IMR-90 (cell line): ENCODE measurements at regions not wholly inside any gene's neighbourhood (a gene's known extent, or its start where the extent isn't known, plus 50 kb on each side); places are given as distances from the start of the nearest gene placed in this dataset.

Source experiments
- ATAC-seq: fragments of 200-7000 bp; cut with Tn5 transposase; 2 replicates; pipeline ENCODE4 v1.9.1; 2020; ENCODE audit warnings: low read depth, mild to moderate bottlenecking, moderate library complexity
- BruUV-seq: library from RNA; stranded (reverse); fragments of 400-500 nt; replicated peaks from 2 replicates; lab custom pipeline; 2021; lab: Mats Ljungman, UMichigan
- CTCF ChIA-PET: fragments of 300-600 bp; formaldehyde crosslinking; extraction: SDS; loops from one replicate; lab custom pipeline; 2021; ENCODE audit warnings: antibody characterized with exemption; lab: Yijun Ruan, JAX
- POLR2A ChIA-PET: fragments of 300-600 bp; sonication (Branson Sonifier 250); formaldehyde crosslinking; loops from one replicate; lab custom pipeline; 2022; ENCODE audit warnings: antibody characterized with exemption; ENCODE audit not compliant: unreplicated experiment; lab: Charles Lee
- DNase-seq: peaks from one replicate; pipeline ENCODE4 v3.0.0; 2013
- H2AFZ ChIP-seq: replicated peaks from 2 replicates; pipeline ENCODE3; 2013; ENCODE audit warnings: low read length, mild to moderate bottlenecking; ENCODE audit not compliant: poor library complexity
- H2AK5ac ChIP-seq: 2 replicates; pipeline ENCODE4 v1.6.1; 2013; ENCODE audit warnings: low read depth, low read length, inconsistent platforms
- H2AK9ac ChIP-seq: replicated peaks from 2 replicates; pipeline ENCODE3; 2013; ENCODE audit warnings: mild to moderate bottlenecking, low read depth, low read length, moderate library complexity; ENCODE audit not compliant: poor library complexity
- H2BK120ac ChIP-seq: 2 replicates; pipeline ENCODE4 v1.6.1; 2013; ENCODE audit warnings: low read depth, low read length, inconsistent platforms
- H2BK15ac ChIP-seq: 3 replicates; pipeline ENCODE4 v1.6.1; 2013; ENCODE audit warnings: low read depth, low read length, inconsistent platforms
- H2BK20ac ChIP-seq: 2 replicates; pipeline ENCODE4 v1.6.1; 2013; ENCODE audit warnings: low read depth, mild to moderate bottlenecking, inconsistent platforms, low read length, moderate library complexity
- H2BK5ac ChIP-seq: 2 replicates; pipeline ENCODE4 v1.6.1; 2013; ENCODE audit warnings: mild to moderate bottlenecking, low read depth, low read length, inconsistent platforms; ENCODE audit not compliant: poor library complexity, severe bottlenecking
- H3K14ac ChIP-seq: replicated peaks from 2 replicates; pipeline ENCODE4 v1.6.1; 2013; ENCODE audit warnings: low read depth, low read length, inconsistent platforms
- H3K18ac ChIP-seq: 2 replicates; pipeline ENCODE4 v1.6.1; 2013; ENCODE audit warnings: low read depth, low read length, control low read depth
- H3K23ac ChIP-seq: 2 replicates; pipeline ENCODE4 v1.6.1; 2013; ENCODE audit warnings: low read depth, low read length, inconsistent platforms
- H3K27ac ChIP-seq: 2 replicates; pipeline ENCODE4 v1.5.1; 2013; ENCODE audit warnings: mild to moderate bottlenecking, control low read depth, low read length; ENCODE audit not compliant: insufficient read depth
- H3K27me3 ChIP-seq: 2 replicates; pipeline ENCODE4 v1.6.1; 2013; ENCODE audit warnings: low read length; ENCODE audit not compliant: control insufficient read depth, insufficient read depth
- H3K36me3 ChIP-seq: 2 replicates; pipeline ENCODE4 v1.6.1; 2013; ENCODE audit warnings: low read length, mixed read lengths; ENCODE audit not compliant: control insufficient read depth, insufficient read depth
- H3K4ac ChIP-seq: 2 replicates; pipeline ENCODE4 v1.6.1; 2013; ENCODE audit warnings: low read depth, low read length, inconsistent platforms
- H3K4me1 ChIP-seq: 2 replicates; pipeline ENCODE4 v1.6.1; 2013; ENCODE audit warnings: low read length, mixed read lengths; ENCODE audit not compliant: control insufficient read depth, insufficient read depth
- H3K4me2 ChIP-seq: 2 replicates; pipeline ENCODE4 v1.6.1; 2013; ENCODE audit warnings: low read depth, mild to moderate bottlenecking, control low read depth, low read length, moderate library complexity
- H3K4me3 ChIP-seq: 2 replicates; pipeline ENCODE4 v1.5.1; 2013; ENCODE audit warnings: low read depth, mild to moderate bottlenecking, control low read depth, low read length, moderate library complexity; ENCODE audit not compliant: insufficient read depth
- H3K56ac ChIP-seq: 2 replicates; pipeline ENCODE4 v1.6.1; 2013; ENCODE audit warnings: low read length, inconsistent platforms; ENCODE audit not compliant: insufficient read depth; ENCODE audit errors: extremely low read depth
- H3K79me1 ChIP-seq, 2 experiments: 2 replicates each; pipeline ENCODE4 v1.6.1; 2013; ENCODE audit warnings: low read length in 2 of 2, inconsistent platforms in 1 of 2, low read depth in 1 of 2
- H3K9ac ChIP-seq: 2 replicates; pipeline ENCODE4 v1.6.1; 2013; ENCODE audit warnings: low read depth, low read length, control low read depth
- H3K9me1 ChIP-seq: 2 replicates; pipeline ENCODE4 v1.6.1; 2013; ENCODE audit warnings: low read length, inconsistent platforms; ENCODE audit not compliant: insufficient read depth
- H3K9me3 ChIP-seq: 2 replicates; pipeline ENCODE4 v1.6.1; 2013; ENCODE audit warnings: low read length; ENCODE audit not compliant: control insufficient read depth, insufficient read depth
- H4K20me1 ChIP-seq: 2 replicates; pipeline ENCODE4 v1.6.1; 2013; ENCODE audit warnings: low read length, inconsistent platforms; ENCODE audit not compliant: insufficient read depth
- H4K5ac ChIP-seq: 2 replicates; pipeline ENCODE4 v1.6.1; 2013; ENCODE audit warnings: mild to moderate bottlenecking, low read depth, low read length, control low read depth
- H4K8ac ChIP-seq, 2 experiments: 2 replicates each; pipeline ENCODE4 v1.6.1; 2013; ENCODE audit warnings: low read depth in 2 of 2, low read length in 2 of 2, control low read depth in 1 of 2, inconsistent platforms in 1 of 2
- H4K91ac ChIP-seq: 2 replicates; pipeline ENCODE4 v1.6.1; 2013; ENCODE audit warnings: low read depth, low read length, inconsistent platforms; ENCODE audit not compliant: insufficient read depth
- BHLHE40 ChIP-seq: fragments of 150-350 bp; IDR thresholded peaks from 2 replicates; pipeline ENCODE4 v1.6.1; 2016; ENCODE audit warnings: mild to moderate bottlenecking, low read depth, low read length
- CEBPB ChIP-seq: IDR thresholded peaks from 2 replicates; pipeline ENCODE4 v1.6.1; 2012; ENCODE audit warnings: low read depth, low read length, improper control_type of control experiment
- CHD1 ChIP-seq: IDR thresholded peaks from 2 replicates; pipeline ENCODE4 v1.6.1; 2012; ENCODE audit warnings: low read depth, low read length, improper control_type of control experiment
- FOS ChIP-seq: fragments of 150-350 bp; IDR thresholded peaks from 2 replicates; pipeline ENCODE4 v1.6.1; 2016; ENCODE audit warnings: low read depth, low read length
- MAFK ChIP-seq: IDR thresholded peaks from 2 replicates; pipeline ENCODE4 v1.6.1; 2012; ENCODE audit warnings: low read depth, low read length, improper control_type of control experiment
- MAZ ChIP-seq: IDR thresholded peaks from 2 replicates; pipeline ENCODE4 v1.6.1; 2012; ENCODE audit warnings: low read depth, mild to moderate bottlenecking, low read length, improper control_type of control experiment, moderate library complexity, borderline replicate concordance
- MXI1 ChIP-seq: IDR thresholded peaks from 2 replicates; pipeline ENCODE4 v1.6.1; 2012; ENCODE audit warnings: low read depth, mild to moderate bottlenecking, low read length, moderate library complexity, borderline replicate concordance
- NFE2L2 ChIP-seq: fragments of 150-350 bp; IDR thresholded peaks from 2 replicates; pipeline ENCODE4 v1.6.1; 2016; ENCODE audit warnings: low read depth, mild to moderate bottlenecking, low read length
- POLR2A ChIP-seq: IDR thresholded peaks from 2 replicates; pipeline ENCODE4 v1.6.1; 2012; ENCODE audit warnings: mild to moderate bottlenecking, low read depth, low read length
- RAD21 ChIP-seq: IDR thresholded peaks from 2 replicates; pipeline ENCODE4 v1.6.1; 2012; ENCODE audit warnings: low read length, improper control_type of control experiment
- RCOR1 ChIP-seq: IDR thresholded peaks from 2 replicates; pipeline ENCODE4 v1.6.1; 2012; ENCODE audit warnings: mild to moderate bottlenecking, low read length, improper control_type of control experiment; ENCODE audit not compliant: insufficient replicate concordance
- RFX5 ChIP-seq: IDR thresholded peaks from 2 replicates; pipeline ENCODE4 v1.8.0; 2012; ENCODE audit warnings: low read depth, mild to moderate bottlenecking, low read length, moderate library complexity
- SMC3 ChIP-seq: fragments of 150-350 bp; IDR thresholded peaks from 2 replicates; pipeline ENCODE4 v1.6.1; 2016; ENCODE audit warnings: low read depth, mild to moderate bottlenecking, antibody characterized with exemption, low read length, moderate library complexity
- WGBS, 2 experiments: methylation state at CpG; one replicate each; pipeline versions ENCODE4 v1.1.5 to v1.1.7; 2013; ENCODE audit warnings: missing lambda C conversion rate in 2 of 2; ENCODE audit not compliant: insufficient read length in 1 of 2; ENCODE audit errors: extremely low coverage in 2 of 2; 5-methylcytosine and 5-hydroxymethylcytosine counted together
- dilution Hi-C: fragments of 300-500 bp; cut with HindIII; formaldehyde crosslinking; loops from one replicate; pipeline ENCODE4 v1.14.3; 2018; ENCODE audit warnings: low sequenced_read_pairs; ENCODE audit not compliant: unreplicated experiment
- in situ Hi-C: fragments of 300-500 bp; cut with MboI; formaldehyde crosslinking; loops from 3 replicates; pipeline ENCODE4 v1.14.3; 2019; ENCODE audit warnings: low sequenced_read_pairs, inconsistent platforms, mixed read lengths
- intact Hi-C: fragments of 100-400 bp; cut with micrococcal nuclease; formaldehyde crosslinking; loops from 2 replicates; pipeline ENCODE4 v1.10.0; 2022
- TF ChIP-seq, protein P1 (sequence below): conservative IDR thresholded peaks from 2 replicates; pipeline ENCODE4 v1.5.1; 2012; ENCODE audit warnings: mild to moderate bottlenecking, low read depth, low read length, improper control_type of control experiment
- TF ChIP-seq, protein P2 (sequence below): fragments of 150-350 bp; IDR thresholded peaks from 2 replicates; pipeline ENCODE4 v1.6.1; 2016; ENCODE audit warnings: low read depth, mild to moderate bottlenecking, low read length, moderate library complexity, borderline replicate concordance
- TF ChIP-seq, protein P3 (sequence below): fragments of 150-350 bp; IDR thresholded peaks from 2 replicates; pipeline ENCODE4 v1.6.1; 2017; ENCODE audit warnings: mild to moderate bottlenecking, antibody characterized with exemption, low read length, low read depth

DNA sequence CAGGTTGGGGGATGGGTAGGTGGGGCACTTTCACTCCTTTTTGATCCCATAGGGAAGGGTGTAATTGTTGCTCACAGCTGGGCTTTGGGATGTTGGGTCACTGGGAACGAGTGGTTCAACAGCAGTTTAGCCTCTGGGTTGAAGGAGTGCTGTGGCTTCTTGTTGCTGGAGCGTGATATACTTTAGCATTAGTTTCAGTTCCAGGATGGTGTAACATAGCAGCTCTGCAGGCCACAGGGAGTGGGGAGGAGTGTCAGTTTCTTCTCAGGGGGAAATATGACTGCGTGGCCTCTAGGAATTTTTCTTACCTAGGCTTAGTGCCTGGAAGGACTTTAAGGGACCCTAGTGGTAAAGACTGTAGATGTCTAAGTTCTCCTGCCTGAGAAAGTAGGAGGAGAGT, 1105.3 kb upstream of the TMPRSS15 start:
- H3K9ac ChIP-seq, result no peak overlapping the region
- no peak overlapping the region for H3K18ac ChIP-seq
- no peak overlapping the region for H2BK15ac ChIP-seq
- CTCF ChIA-PET, result no interaction called here
- TF ChIP-seq MAZ (no peak), RFX5 (no peak), MXI1 (no peak), FOS (no peak), BHLHE40 (no peak), SMC3 (no peak), POLR2A (no peak), RAD21 (no peak), MAFK (no peak), CEBPB (no peak), RCOR1 (no peak), NFE2L2 (no peak), CHD1 (no peak)
- TF ChIP-seq, protein P1, sequence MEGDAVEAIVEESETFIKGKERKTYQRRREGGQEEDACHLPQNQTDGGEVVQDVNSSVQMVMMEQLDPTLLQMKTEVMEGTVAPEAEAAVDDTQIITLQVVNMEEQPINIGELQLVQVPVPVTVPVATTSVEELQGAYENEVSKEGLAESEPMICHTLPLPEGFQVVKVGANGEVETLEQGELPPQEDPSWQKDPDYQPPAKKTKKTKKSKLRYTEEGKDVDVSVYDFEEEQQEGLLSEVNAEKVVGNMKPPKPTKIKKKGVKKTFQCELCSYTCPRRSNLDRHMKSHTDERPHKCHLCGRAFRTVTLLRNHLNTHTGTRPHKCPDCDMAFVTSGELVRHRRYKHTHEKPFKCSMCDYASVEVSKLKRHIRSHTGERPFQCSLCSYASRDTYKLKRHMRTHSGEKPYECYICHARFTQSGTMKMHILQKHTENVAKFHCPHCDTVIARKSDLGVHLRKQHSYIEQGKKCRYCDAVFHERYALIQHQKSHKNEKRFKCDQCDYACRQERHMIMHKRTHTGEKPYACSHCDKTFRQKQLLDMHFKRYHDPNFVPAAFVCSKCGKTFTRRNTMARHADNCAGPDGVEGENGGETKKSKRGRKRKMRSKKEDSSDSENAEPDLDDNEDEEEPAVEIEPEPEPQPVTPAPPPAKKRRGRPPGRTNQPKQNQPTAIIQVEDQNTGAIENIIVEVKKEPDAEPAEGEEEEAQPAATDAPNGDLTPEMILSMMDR, result no peak
- TF ChIP-seq, protein P2, sequence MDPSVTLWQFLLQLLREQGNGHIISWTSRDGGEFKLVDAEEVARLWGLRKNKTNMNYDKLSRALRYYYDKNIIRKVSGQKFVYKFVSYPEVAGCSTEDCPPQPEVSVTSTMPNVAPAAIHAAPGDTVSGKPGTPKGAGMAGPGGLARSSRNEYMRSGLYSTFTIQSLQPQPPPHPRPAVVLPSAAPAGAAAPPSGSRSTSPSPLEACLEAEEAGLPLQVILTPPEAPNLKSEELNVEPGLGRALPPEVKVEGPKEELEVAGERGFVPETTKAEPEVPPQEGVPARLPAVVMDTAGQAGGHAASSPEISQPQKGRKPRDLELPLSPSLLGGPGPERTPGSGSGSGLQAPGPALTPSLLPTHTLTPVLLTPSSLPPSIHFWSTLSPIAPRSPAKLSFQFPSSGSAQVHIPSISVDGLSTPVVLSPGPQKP, result no peak
- TF ChIP-seq, protein P3, sequence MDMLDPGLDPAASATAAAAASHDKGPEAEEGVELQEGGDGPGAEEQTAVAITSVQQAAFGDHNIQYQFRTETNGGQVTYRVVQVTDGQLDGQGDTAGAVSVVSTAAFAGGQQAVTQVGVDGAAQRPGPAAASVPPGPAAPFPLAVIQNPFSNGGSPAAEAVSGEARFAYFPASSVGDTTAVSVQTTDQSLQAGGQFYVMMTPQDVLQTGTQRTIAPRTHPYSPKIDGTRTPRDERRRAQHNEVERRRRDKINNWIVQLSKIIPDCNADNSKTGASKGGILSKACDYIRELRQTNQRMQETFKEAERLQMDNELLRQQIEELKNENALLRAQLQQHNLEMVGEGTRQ, result no peak
- no peaks in the 10 kb centered on the region for H3K9me1 ChIP-seq
- no peak overlapping the region for H2AK5ac ChIP-seq
- no peak overlapping the region for H4K5ac ChIP-seq
- in situ Hi-C loops (no loop called here), dilution Hi-C loops (no loop called here), intact Hi-C loops (no loop called here)
- no peak overlapping the region for H3K27ac ChIP-seq
- H2BK120ac ChIP-seq, result no peak overlapping the region
- no peak overlapping the region for H3K56ac ChIP-seq
- H3K4me2 ChIP-seq, result no peak overlapping the region
- no peaks in the 10 kb centered on the region for H3K36me3 ChIP-seq
- BruUV-seq, result no TSS peak
- H3K23ac ChIP-seq, result no peak overlapping the region
- 0% methylated on average over 1 of the region's 3 CpGs; no CpG with 5 or more reads in 1 of the 2 experiments for WGBS, 2 experiments
- ATAC-seq (no peak), DNase-seq (no peak)
- no peaks in the 10 kb centered on the region for H4K20me1 ChIP-seq
- no peaks in the 10 kb centered on the region for H3K79me1 ChIP-seq
- no peak overlapping the region for H4K8ac ChIP-seq
- no peaks in the 10 kb centered on the region for H3K27me3 ChIP-seq
- H3K14ac ChIP-seq, result no peak overlapping the region
- peaks cover 26% of the 10 kb centered on the region for H3K9me3 ChIP-seq
- H3K4me3 ChIP-seq, result no peak overlapping the region
- no peak overlapping the region for H2AK9ac ChIP-seq
- POLR2A ChIA-PET, result no interaction called here
- no peaks in the 10 kb centered on the region for H3K4me1 ChIP-seq
- H4K91ac ChIP-seq, result no peak overlapping the region
- H2BK5ac ChIP-seq, result no peak overlapping the region
- no peak overlapping the region for H2AFZ ChIP-seq
- no peak overlapping the region for H2BK20ac ChIP-seq
- no peak overlapping the region for H3K4ac ChIP-seq
